DND-41 (cell line): ENCODE measurements at regions not wholly inside any gene's neighbourhood (a gene's known extent, or its start where the extent isn't known, plus 50 kb on each side); places are given as distances from the start of the nearest gene placed in this dataset.

ENCODE experiments used
- EZH2 ChIP-seq: IDR thresholded peaks from 3 replicates; pipeline ENCODE4 v1.6.1; 2012; ENCODE audit warnings: borderline replicate concordance, low read depth, mild to moderate bottlenecking, moderate library complexity, low read length, inconsistent platforms; ENCODE audit not compliant: severe bottlenecking
- TF ChIP-seq, protein P1 (sequence below): IDR thresholded peaks from 2 replicates; pipeline ENCODE4 v1.5.1; 2012; ENCODE audit warnings: borderline replicate concordance, low read length, moderate library complexity, mild to moderate bottlenecking; ENCODE audit not compliant: poor library complexity, severe bottlenecking; ENCODE audit errors: extremely low read depth

DNA sequence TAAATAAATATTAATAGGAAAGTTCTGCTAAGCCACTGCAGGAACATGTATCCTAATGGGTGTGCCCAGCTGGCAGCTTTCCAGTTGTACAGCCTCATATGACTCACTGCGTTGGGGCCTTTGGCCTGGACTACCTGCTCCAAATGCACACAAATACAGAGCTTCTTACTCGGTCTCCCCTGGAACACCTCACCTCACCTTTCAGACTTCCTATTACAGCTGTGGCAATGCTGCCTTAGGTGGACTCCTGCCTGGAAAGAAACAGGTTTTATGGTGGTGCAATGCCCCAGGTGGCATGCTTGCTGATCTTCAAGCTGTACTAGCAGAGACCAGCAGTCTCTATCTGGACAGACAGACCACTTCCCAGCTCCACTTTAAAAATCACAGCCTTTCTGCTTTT, 85.7 kb upstream of the EXOC1L start:
- TF ChIP-seq, protein P1, sequence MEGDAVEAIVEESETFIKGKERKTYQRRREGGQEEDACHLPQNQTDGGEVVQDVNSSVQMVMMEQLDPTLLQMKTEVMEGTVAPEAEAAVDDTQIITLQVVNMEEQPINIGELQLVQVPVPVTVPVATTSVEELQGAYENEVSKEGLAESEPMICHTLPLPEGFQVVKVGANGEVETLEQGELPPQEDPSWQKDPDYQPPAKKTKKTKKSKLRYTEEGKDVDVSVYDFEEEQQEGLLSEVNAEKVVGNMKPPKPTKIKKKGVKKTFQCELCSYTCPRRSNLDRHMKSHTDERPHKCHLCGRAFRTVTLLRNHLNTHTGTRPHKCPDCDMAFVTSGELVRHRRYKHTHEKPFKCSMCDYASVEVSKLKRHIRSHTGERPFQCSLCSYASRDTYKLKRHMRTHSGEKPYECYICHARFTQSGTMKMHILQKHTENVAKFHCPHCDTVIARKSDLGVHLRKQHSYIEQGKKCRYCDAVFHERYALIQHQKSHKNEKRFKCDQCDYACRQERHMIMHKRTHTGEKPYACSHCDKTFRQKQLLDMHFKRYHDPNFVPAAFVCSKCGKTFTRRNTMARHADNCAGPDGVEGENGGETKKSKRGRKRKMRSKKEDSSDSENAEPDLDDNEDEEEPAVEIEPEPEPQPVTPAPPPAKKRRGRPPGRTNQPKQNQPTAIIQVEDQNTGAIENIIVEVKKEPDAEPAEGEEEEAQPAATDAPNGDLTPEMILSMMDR: no peak
- TF ChIP-seq EZH2: no peak
